GM13976 (cell line): ENCODE measurements at regions not wholly inside any gene's neighbourhood (a gene's known extent, or its start where the extent isn't known, plus 50 kb on each side); places are given as distances from the start of the nearest gene placed in this dataset.

Experiments
- DNase-seq: peaks from one replicate; pipeline ENCODE4 v3.0.0; 2012; ENCODE audit warnings: low spot score
- in situ Hi-C: fragments of 300-500 bp; cut with MboI; formaldehyde crosslinking; loops from one replicate; pipeline ENCODE4 v1.12.0; 2022; ENCODE audit warnings: low sequenced_read_pairs, mixed read lengths, inconsistent platforms; ENCODE audit not compliant: unreplicated experiment
- TF ChIP-seq, protein P1 (sequence below): IDR thresholded peaks from 2 replicates; pipeline ENCODE4 v1.5.1; 2012; ENCODE audit warnings: borderline replicate concordance, mild to moderate bottlenecking; ENCODE audit not compliant: insufficient read depth; ENCODE audit errors: extremely low read depth, missing control alignments, control extremely low read depth

DNA sequence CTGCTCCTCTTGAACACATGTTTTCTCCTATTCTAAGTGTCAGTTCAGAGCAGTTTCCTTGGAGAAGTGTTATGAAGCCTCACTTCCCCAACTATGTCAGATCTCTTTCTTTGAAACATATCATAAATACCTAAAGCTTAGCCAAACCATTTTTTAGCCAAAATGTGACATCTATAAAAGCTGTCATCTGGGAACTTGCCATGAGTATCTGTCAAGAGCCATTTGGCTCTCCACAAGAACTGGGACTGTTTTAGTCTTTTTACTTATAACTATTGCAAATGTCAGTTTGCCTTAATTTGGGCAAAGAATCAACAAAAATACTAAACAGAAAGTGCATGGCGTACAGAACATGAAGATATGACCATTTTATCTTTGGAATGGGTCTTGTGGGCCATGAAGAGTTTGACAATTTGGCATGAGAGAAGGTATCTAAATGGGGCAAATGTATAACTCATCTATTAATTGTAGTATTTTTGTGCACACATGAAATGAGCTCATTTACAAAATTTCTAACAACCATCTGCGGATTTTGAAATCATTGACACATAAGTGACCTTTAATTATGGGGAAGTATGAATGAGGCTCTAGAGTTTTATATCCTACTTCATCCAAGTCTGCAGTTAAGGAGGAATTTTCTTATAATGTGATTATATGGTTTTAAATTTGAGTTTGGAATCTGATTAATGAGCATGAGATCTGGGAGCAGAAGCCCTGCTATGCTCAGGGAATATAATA lies 129.1 kb upstream of the PACRGL start:
- no peak for DNase-seq
- TF ChIP-seq, protein P1, sequence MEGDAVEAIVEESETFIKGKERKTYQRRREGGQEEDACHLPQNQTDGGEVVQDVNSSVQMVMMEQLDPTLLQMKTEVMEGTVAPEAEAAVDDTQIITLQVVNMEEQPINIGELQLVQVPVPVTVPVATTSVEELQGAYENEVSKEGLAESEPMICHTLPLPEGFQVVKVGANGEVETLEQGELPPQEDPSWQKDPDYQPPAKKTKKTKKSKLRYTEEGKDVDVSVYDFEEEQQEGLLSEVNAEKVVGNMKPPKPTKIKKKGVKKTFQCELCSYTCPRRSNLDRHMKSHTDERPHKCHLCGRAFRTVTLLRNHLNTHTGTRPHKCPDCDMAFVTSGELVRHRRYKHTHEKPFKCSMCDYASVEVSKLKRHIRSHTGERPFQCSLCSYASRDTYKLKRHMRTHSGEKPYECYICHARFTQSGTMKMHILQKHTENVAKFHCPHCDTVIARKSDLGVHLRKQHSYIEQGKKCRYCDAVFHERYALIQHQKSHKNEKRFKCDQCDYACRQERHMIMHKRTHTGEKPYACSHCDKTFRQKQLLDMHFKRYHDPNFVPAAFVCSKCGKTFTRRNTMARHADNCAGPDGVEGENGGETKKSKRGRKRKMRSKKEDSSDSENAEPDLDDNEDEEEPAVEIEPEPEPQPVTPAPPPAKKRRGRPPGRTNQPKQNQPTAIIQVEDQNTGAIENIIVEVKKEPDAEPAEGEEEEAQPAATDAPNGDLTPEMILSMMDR = no peak
- in situ Hi-C loops = no loop called here

DNA sequence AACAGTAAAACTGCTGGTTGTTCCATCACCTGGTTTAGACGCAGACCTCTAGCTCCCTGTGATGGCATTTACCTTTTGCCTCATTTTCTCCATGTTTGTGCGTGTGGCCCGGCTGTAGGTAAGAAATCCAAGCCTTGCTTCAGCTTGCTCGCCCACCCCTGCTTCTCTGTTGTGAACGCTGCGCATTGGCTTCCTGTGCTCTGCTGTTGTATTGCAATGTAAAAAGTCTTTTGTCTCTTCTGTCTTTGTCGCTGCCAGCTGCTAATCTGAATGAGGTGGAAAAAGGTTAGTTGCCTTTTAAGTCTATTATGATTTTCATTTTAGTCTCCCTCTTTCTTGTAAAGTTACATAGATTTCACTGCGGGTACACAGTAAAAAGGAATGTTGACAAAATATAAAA lies 127.3 kb upstream of the PACRGL start:
- TF ChIP-seq, protein P1 = no peak
- no peak for DNase-seq
- in situ Hi-C loops = no loop called here

DNA sequence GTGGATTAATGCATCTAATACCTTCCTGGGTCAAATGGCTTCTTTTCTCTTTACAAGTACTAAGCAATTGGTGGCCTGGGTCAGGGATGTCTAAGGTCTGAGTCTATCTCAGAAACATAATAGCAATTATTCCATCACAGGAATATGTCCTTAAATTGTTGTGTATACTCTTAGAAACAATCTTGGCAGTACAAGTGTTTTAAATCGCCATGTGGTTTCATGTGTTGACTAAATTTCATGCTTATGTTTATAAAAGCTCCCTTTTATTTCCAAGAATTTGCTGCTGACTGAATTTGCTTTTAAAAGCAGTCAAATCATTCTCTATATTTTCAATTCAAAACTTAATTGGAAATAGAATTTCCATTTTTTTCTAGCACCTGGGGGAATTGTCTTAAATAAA lies 125.3 kb upstream of the PACRGL start:
- no peak for DNase-seq
- TF ChIP-seq, protein P1 = no peak
- in situ Hi-C loops = no loop called here

DNA sequence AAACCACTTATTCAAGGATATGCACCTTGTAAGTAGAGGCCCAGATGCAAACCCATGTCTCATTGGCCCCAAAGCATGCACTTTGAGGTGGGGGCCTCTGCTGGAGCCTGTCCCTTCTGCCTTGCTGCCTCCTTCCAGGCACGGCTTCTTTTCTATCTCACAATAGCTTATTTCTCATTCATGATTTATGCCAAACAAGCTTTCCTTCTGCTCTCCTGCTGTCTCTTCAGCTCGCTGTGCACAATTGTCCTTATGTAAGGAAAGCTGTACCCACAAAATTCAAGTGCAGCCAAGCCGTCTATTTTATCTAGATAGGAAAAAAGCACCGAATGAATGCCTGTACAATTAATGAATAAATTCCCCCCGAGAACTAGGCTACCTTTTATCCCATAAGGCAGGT lies 124.8 kb upstream of the PACRGL start:
- in situ Hi-C loops = no loop called here
- no peak for DNase-seq
- TF ChIP-seq, protein P1 = no peak

DNA sequence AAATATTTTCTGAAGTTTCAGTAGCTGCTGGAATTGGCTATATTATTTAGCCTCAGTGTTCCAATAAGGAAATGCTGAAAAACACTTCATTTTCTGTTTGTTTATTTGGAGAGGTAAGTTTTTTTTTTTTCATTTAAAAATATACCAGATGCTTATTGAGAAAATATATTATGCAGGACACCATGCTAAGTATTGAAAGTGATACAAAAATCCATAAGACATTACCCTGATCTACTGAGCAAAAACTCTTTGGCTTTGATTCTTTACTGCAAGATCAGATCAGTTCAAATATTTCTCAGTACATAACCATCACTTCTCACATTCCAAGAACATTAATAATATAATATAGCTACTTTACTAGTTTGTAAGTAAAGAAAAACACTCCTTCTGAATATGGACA lies 123.4 kb upstream of the PACRGL start:
- DNase-seq = no peak
- in situ Hi-C loops = no loop called here
- TF ChIP-seq, protein P1 = no peak

DNA sequence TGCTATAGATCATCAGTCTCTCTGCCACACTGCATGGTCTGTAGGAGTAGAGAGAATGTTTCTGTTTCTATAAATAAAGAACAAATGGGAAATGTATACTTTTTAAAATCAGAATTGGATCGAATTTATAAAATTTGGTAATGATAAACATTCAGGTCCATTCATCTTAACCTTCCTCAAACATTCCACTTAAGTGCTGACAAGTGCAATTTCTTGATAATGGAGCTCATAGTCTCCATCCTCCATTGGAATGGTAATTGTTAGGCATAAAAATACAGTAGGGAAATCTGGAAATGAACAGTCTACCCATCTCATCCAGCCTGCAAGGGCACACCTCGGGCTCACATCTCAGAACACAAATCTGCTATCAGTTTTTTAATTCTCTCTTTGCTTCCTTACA lies 122.6 kb upstream of the PACRGL start:
- no peak for DNase-seq
- in situ Hi-C loops = no loop called here
- TF ChIP-seq, protein P1 = no peak
